Dedifferentiated amniotic fluid mesenchymal stem cell (primary cell): ENCODE measurements at regions not wholly inside any gene's neighbourhood (a gene's known extent, or its start where the extent isn't known, plus 50 kb on each side); places are given as distances from the start of the nearest gene placed in this dataset.

Source experiments
- DNase-seq: peaks from one replicate; pipeline ENCODE4 v3.0.0-alpha.2; 2016; ENCODE audit errors: extremely low spot score

GRCh38 chr10:78298835-78299234 lies 265.2 kb downstream of the RPS24 start:
- DNase-seq = no peak

GRCh38 chr10:78299851-78300468 lies 266.3 kb downstream of the RPS24 start:
- no peak for DNase-seq

GRCh38 chr10:78300526-78300925 lies 266.9 kb downstream of the RPS24 start:
- DNase-seq = no peak

GRCh38 chr10:78301481-78301880 lies 267.8 kb downstream of the RPS24 start:
- no peak for DNase-seq

GRCh38 chr10:78301891-78302738 lies 268.5 kb downstream of the RPS24 start:
- no peak for DNase-seq

- DNase-seq = no peak
Observed at GRCh38 chr10:78302739-78302988, 269.0 kb downstream of the RPS24 start.

GRCh38 chr10:78302989-78303854 lies 269.6 kb downstream of the RPS24 start:
- peak; percentile 58 for DNase-seq

GRCh38 chr10:78304091-78305045 lies 270.7 kb downstream of the RPS24 start:
- no peak for DNase-seq

- DNase-seq = no peak
Observed at GRCh38 chr10:78305311-78305710, 271.6 kb downstream of the RPS24 start.

- DNase-seq = no peak
Observed at GRCh38 chr10:78306358-78306757, 272.7 kb downstream of the RPS24 start.

GRCh38 chr10:78307576-78307975 lies 273.9 kb downstream of the RPS24 start:
- DNase-seq = no peak

GRCh38 chr10:78309536-78310237 lies 276.0 kb downstream of the RPS24 start:
- no peak for DNase-seq

- DNase-seq = no peak
Observed at GRCh38 chr10:78310481-78311080, 276.9 kb downstream of the RPS24 start.

GRCh38 chr10:78312197-78313047 lies 278.8 kb downstream of the RPS24 start:
- DNase-seq = no peak

GRCh38 chr10:78313048-78313381 lies 279.4 kb downstream of the RPS24 start:
- no peak for DNase-seq

GRCh38 chr10:78313636-78314035 lies 280.0 kb downstream of the RPS24 start:
- DNase-seq = no peak

GRCh38 chr10:78314651-78315050 lies 281.0 kb downstream of the RPS24 start:
- no peak for DNase-seq

- no peak for DNase-seq
Observed at GRCh38 chr10:78316451-78316931, 282.8 kb downstream of the RPS24 start.

- DNase-seq = no peak
Observed at GRCh38 chr10:78318305-78318704, 284.6 kb downstream of the RPS24 start.

GRCh38 chr10:78319371-78319770 lies 285.7 kb downstream of the RPS24 start:
- DNase-seq = no peak
